Brain microvascular endothelial cell (primary cell): ENCODE measurements at regions not wholly inside any gene's neighbourhood (a gene's known extent, or its start where the extent isn't known, plus 50 kb on each side); places are given as distances from the start of the nearest gene placed in this dataset.

Experiments used
- DNase-seq: peaks from one replicate; pipeline ENCODE4 v3.0.0-alpha.2; 2020
- H3K27ac ChIP-seq: fragments of 250-450 bp; sonication (Bioruptor Pico); 2 replicates; pipeline ENCODE4 v1.5.1; 2020; ENCODE audit warnings: mild to moderate bottlenecking, moderate library complexity
- H3K27me3 ChIP-seq: fragments of 250-450 bp; sonication (Bioruptor Pico); replicated peaks from 2 replicates; pipeline ENCODE4 v1.5.1; 2020; ENCODE audit warnings: mild to moderate bottlenecking
- H3K36me3 ChIP-seq: fragments of 250-450 bp; sonication (Bioruptor Pico); replicated peaks from 2 replicates; pipeline ENCODE4 v1.5.1; 2020; ENCODE audit warnings: mild to moderate bottlenecking
- H3K4me3 ChIP-seq: 2 replicates; pipeline ENCODE4 v1.5.1; 2011; ENCODE audit warnings: low read depth, mild to moderate bottlenecking, control low read depth, low read length, moderate library complexity
- in situ Hi-C: cut with HindIII; loops from 2 replicates; pipeline ENCODE4 v1.10.0; 2017; ENCODE audit warnings: low sequenced_read_pairs, low pct_ligation_motif_present
- TF ChIP-seq, protein P1 (sequence below): IDR thresholded peaks from 2 replicates; pipeline ENCODE4 v1.5.1; 2011; ENCODE audit warnings: low read depth, mild to moderate bottlenecking, moderate library complexity, low read length, control low read depth, inconsistent platforms; ENCODE audit errors: missing control alignments

DNA sequence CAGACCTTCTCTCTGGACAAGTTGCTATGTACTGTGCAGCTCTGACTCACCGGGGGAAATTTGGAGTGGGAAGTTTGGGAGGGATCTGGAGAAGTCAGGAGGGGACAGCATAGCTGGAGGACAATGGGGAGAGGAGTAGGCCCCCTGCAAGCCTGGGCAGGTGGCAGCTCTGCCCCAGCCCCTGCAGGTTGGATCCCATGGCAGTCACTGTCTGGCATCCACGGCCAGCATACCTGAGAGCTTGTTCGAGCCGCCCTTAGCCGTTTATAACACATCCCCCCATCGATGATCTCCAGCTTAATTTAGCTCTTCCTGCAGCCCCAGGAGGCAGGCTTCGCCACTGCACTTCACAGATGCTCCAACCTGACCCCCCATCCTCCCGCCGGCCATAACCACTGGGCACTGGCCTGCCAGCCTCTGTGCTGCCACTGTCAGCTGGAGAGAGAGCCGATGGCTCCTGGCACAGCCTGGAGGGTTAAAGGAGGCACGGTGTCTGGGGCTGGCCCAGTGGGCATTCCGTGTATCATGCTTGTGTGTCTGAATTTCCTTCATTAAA lies 57.7 kb upstream of the RNU6ATAC start:
- peaks cover 11% of the 10 kb centered on the region for H3K27me3 ChIP-seq
- no peak for DNase-seq
- TF ChIP-seq, protein P1, sequence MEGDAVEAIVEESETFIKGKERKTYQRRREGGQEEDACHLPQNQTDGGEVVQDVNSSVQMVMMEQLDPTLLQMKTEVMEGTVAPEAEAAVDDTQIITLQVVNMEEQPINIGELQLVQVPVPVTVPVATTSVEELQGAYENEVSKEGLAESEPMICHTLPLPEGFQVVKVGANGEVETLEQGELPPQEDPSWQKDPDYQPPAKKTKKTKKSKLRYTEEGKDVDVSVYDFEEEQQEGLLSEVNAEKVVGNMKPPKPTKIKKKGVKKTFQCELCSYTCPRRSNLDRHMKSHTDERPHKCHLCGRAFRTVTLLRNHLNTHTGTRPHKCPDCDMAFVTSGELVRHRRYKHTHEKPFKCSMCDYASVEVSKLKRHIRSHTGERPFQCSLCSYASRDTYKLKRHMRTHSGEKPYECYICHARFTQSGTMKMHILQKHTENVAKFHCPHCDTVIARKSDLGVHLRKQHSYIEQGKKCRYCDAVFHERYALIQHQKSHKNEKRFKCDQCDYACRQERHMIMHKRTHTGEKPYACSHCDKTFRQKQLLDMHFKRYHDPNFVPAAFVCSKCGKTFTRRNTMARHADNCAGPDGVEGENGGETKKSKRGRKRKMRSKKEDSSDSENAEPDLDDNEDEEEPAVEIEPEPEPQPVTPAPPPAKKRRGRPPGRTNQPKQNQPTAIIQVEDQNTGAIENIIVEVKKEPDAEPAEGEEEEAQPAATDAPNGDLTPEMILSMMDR: no peak
- H3K36me3 ChIP-seq: no peaks in the 10 kb centered on the region
- no peak overlapping the region for H3K27ac ChIP-seq
- H3K4me3 ChIP-seq: no peak overlapping the region
- in situ Hi-C loops: no loop called here

DNA sequence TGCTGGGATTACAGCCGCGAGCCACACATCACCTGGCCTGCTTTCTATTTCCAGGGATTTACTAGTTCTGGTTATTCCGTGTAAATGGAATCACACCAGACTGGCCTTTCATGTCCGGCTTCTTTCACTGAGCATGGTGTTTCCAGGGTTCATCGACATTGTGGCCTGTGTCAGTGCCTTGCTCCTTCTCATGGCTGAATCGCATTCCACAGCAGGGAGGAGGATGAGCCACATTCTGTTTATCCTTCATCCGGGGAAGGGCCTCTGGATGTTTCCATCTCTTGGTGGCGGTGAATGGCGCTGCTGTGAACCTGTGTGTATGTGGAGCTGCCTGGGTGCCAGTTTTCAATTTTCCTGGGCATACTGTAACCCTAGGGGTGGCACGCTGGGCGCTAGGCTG lies 58.7 kb upstream of the RNU6ATAC start:
- Histone ChIP-seq H3K4me3 (no peak overlapping the region), H3K27me3 (peaks cover 16% of the 10 kb centered on the region), H3K27ac (no peak overlapping the region), H3K36me3 (no peaks in the 10 kb centered on the region)
- DNase-seq: no peak
- in situ Hi-C loops: no loop called here
- TF ChIP-seq, protein P1: no peak

DNA sequence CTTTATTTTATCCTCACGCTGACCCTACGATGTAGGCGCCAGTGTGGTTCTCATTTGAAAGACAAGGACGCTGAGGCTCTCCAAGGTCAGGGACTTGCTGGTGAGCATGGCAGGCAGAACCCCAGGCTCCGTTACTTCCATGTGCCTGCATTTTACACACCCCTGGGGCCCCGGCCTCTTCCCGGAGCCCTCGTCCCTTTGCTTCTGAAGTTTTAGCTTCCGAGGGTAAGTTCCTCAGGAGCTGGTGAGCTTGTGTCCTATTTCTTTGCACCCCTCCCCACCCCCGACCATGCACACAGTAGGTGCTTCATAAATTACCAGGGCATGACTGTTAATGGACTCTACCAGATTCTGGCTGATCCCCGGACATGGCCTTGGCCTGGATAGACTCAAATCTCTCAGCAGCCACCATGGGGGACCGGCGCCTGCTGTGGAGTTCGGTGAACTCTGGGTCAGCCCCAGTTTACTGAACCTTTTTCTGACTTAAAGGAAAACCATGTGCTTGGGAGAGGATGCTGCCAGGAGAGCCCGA lies 59.3 kb upstream of the RNU6ATAC start:
- H3K27me3 ChIP-seq: peaks cover 16% of the 10 kb centered on the region
- DNase-seq: no peak
- no peak overlapping the region for H3K27ac ChIP-seq
- in situ Hi-C loops: no loop called here
- H3K4me3 ChIP-seq: no peak overlapping the region
- TF ChIP-seq, protein P1: no peak
- no peaks in the 10 kb centered on the region for H3K36me3 ChIP-seq

- TF ChIP-seq, protein P1: no peak
- no peak overlapping the region for H3K27ac ChIP-seq
- peaks cover 16% of the 10 kb centered on the region for H3K27me3 ChIP-seq
- no peak for DNase-seq
- no peak overlapping the region for H3K4me3 ChIP-seq
- in situ Hi-C loops: no loop called here
- no peaks in the 10 kb centered on the region for H3K36me3 ChIP-seq
These were observed 59.8 kb upstream of the RNU6ATAC start for GRCh38 chr9:134224127-134224526.

GRCh38 chr9:134224567-134225093 lies 60.3 kb upstream of the RNU6ATAC start:
- Histone ChIP-seq H3K27me3 (peaks cover 16% of the 10 kb centered on the region), H3K4me3 (no peak overlapping the region), H3K36me3 (no peaks in the 10 kb centered on the region), H3K27ac (no peak overlapping the region)
- no peak for DNase-seq
- in situ Hi-C loops: no loop called here
- TF ChIP-seq, protein P1: no peak

- Histone ChIP-seq H3K4me3 (no peak overlapping the region), H3K36me3 (no peaks in the 10 kb centered on the region), H3K27ac (no peak overlapping the region), H3K27me3 (peaks cover 16% of the 10 kb centered on the region)
- TF ChIP-seq, protein P1: no peak
- DNase-seq: no peak
- in situ Hi-C loops: no loop called here
These were observed 60.8 kb upstream of the RNU6ATAC start for GRCh38 chr9:134225186-134225585.
